CD4-positive, alpha-beta T cell (primary cell): ENCODE measurements at regions not wholly inside any gene's neighbourhood (a gene's known extent, or its start where the extent isn't known, plus 50 kb on each side); places are given as distances from the start of the nearest gene placed in this dataset.

Experiments
- ATAC-seq: fragments of 200-7000 bp; cut with Tn5 transposase; one replicate; pipeline ENCODE4 v1.10.0; 2022; ENCODE audit warnings: mild to moderate bottlenecking; ENCODE audit not compliant: poor library complexity
- CTCF ChIA-PET: fragments of 350-600 bp; sonication (Branson Sonifier 250); formaldehyde crosslinking; loops from one replicate; lab custom pipeline; 2021; ENCODE audit warnings: antibody characterized with exemption, inconsistent platforms; lab: Charles Lee
- POLR2A ChIA-PET: fragments of 350-600 bp; sonication (Branson Sonifier 250); formaldehyde crosslinking; loops from one replicate; lab custom pipeline; 2021; ENCODE audit warnings: antibody characterized with exemption, inconsistent platforms; lab: Charles Lee
- DNase-seq, 14 experiments: peaks; one replicate each; pipeline ENCODE4 v3.0.0-alpha.2; 2013 to 2020; ENCODE audit warnings: mixed read lengths in 2 of 14
- H3K27ac ChIP-seq, 2 donors: one replicate each; pipeline versions ENCODE4 v1.5.1 to v1.7.0; 2013; ENCODE audit warnings: low read length in 2 of 2, low read depth in 1 of 2, mild to moderate bottlenecking in 1 of 2
- H3K27me3 ChIP-seq, 2 experiments: 1 replicate in 1 of 2; 2 replicates in 1 of 2; pipeline versions ENCODE4 v1.6.1 to v1.7.0; 2013; ENCODE audit warnings: low read length in 2 of 2, control low read depth in 1 of 2, mild to moderate bottlenecking in 1 of 2, moderate library complexity in 1 of 2; ENCODE audit not compliant: insufficient read depth in 2 of 2, control insufficient read depth in 1 of 2
- H3K36me3 ChIP-seq: one replicate; pipeline ENCODE4 v1.6.1; 2013; ENCODE audit warnings: low read length, control low read depth; ENCODE audit not compliant: insufficient read depth
- H3K4me1 ChIP-seq: one replicate; pipeline ENCODE4 v1.6.1; 2013; ENCODE audit warnings: low read length, control low read depth; ENCODE audit not compliant: insufficient read depth
- H3K4me3 ChIP-seq: one replicate; pipeline ENCODE4 v1.5.1; 2013; ENCODE audit warnings: mild to moderate bottlenecking, low read length, moderate library complexity
- H3K9me3 ChIP-seq, 2 experiments: 1 replicate in 1 of 2; 2 replicates in 1 of 2; pipeline versions ENCODE4 v1.6.1 to v1.7.0; 2013; ENCODE audit warnings: low read length in 2 of 2, mild to moderate bottlenecking in 2 of 2, control low read depth in 1 of 2, moderate library complexity in 1 of 2; ENCODE audit not compliant: control insufficient read depth in 1 of 2, insufficient read depth in 1 of 2
- H3K27ac Mint-ChIP-seq: one replicate; pipeline ENCODE4 v1.8.0; 2020; ENCODE audit warnings: mixed read lengths
- H3K27me3 Mint-ChIP-seq: one replicate; pipeline ENCODE4 v1.8.0; 2021; ENCODE audit warnings: mixed read lengths
- H3K36me3 Mint-ChIP-seq: one replicate; pipeline ENCODE4 v1.8.0; 2021; ENCODE audit warnings: low read depth, mixed read lengths
- H3K4me1 Mint-ChIP-seq: one replicate; pipeline ENCODE4 v1.8.0; 2021; ENCODE audit warnings: low read depth, mixed read lengths
- H3K4me3 Mint-ChIP-seq: one replicate; pipeline ENCODE4 v1.8.0; 2020; ENCODE audit warnings: mild to moderate bottlenecking, mixed read lengths
- H3K9me3 Mint-ChIP-seq: one replicate; pipeline ENCODE4 v1.8.0; 2020; ENCODE audit warnings: mixed read lengths
- CTCF ChIP-seq: fragments of 200-600 bp; IDR thresholded peaks from one replicate; pipeline ENCODE4 v1.8.0; 2022; ENCODE audit warnings: antibody characterized with exemption, mild to moderate bottlenecking
- intact Hi-C, 2 experiments: fragments of 100-400 bp; cut with DNase I in 1 of 2; cut with micrococcal nuclease in 1 of 2; formaldehyde crosslinking; loops; one replicate each; pipeline versions ENCODE4 v1.15.1 to v1.9.0; 2023 to 2025; cut with DNase I, micrococcal nuclease

- ATAC-seq (no peak), DNase-seq (no peak)
- intact Hi-C loops, result no loop called here
- TF ChIP-seq CTCF, result no peak
- no peaks in the 10 kb centered on the region for H3K36me3 ChIP-seq
- Mint-ChIP-seq H3K4me1 (no peaks in the 10 kb centered on the region), H3K27ac (no peak overlapping the region), H3K36me3 (no peaks in the 10 kb centered on the region), H3K27me3 (peaks cover under 1% of the 10 kb centered on the region), H3K9me3 (no peaks in the 10 kb centered on the region), H3K4me3 (no peak overlapping the region)
- ChIA-PET POLR2A (no interaction called here), CTCF (no interaction called here)
- no peak overlapping the region for H3K27ac ChIP-seq
- no peaks in the 10 kb centered on the region for H3K27me3 ChIP-seq
- H3K9me3 ChIP-seq, result no peaks in the 10 kb centered on the region
- no peaks in the 10 kb centered on the region for H3K4me1 ChIP-seq
- no peak overlapping the region for H3K4me3 ChIP-seq
These were observed 201.5 kb upstream of the GHITM start for GRCh38 chr10:83937826-83938225.

- POLR2A ChIA-PET, result no interaction called here
- Mint-ChIP-seq H3K4me3 (no peak overlapping the region), H3K9me3 (no peaks in the 10 kb centered on the region), H3K27me3 (peaks cover 7% of the 10 kb centered on the region), H3K4me1 (no peaks in the 10 kb centered on the region), H3K27ac (no peak overlapping the region), H3K36me3 (no peaks in the 10 kb centered on the region)
- H3K27ac ChIP-seq, result no peak overlapping the region
- H3K9me3 ChIP-seq, result no peaks in the 10 kb centered on the region
- ATAC-seq, result no peak
- no peak overlapping the region for H3K4me3 ChIP-seq
- no peaks in the 10 kb centered on the region for H3K4me1 ChIP-seq
- H3K27me3 ChIP-seq, result no peaks in the 10 kb centered on the region
- TF ChIP-seq CTCF, result no peak
- CTCF ChIA-PET, result no interaction called here
- intact Hi-C loops, result no loop called here
- DNase-seq, result no peak
- H3K36me3 ChIP-seq, result no peaks in the 10 kb centered on the region
These were observed 198.1 kb upstream of the GHITM start for GRCh38 chr10:83941189-83941588.

- H3K36me3 Mint-ChIP-seq, result no peaks in the 10 kb centered on the region
- ChIA-PET POLR2A (no interaction called here), CTCF (no interaction called here)
- no peak overlapping the region for H3K27ac Mint-ChIP-seq
- intact Hi-C loops, result no loop called here
- DNase-seq (no peak), ATAC-seq (no peak)
- no peaks in the 10 kb centered on the region for H3K9me3 Mint-ChIP-seq
- H3K4me1 ChIP-seq, result no peaks in the 10 kb centered on the region
- H3K4me3 ChIP-seq, result no peak overlapping the region
- H3K27me3 Mint-ChIP-seq, result peaks cover 13% of the 10 kb centered on the region
- H3K4me1 Mint-ChIP-seq, result no peaks in the 10 kb centered on the region
- H3K4me3 Mint-ChIP-seq, result no peak overlapping the region
- H3K9me3 ChIP-seq, result no peaks in the 10 kb centered on the region
- H3K36me3 ChIP-seq, result no peaks in the 10 kb centered on the region
- H3K27me3 ChIP-seq, result no peaks in the 10 kb centered on the region
- H3K27ac ChIP-seq, result no peak overlapping the region
- TF ChIP-seq CTCF, result no peak
These were observed 196.9 kb upstream of the GHITM start for GRCh38 chr10:83942410-83942809.
